ENCODE measurements at regions not wholly inside any gene's neighbourhood (a gene's known extent, or its start where the extent isn't known, plus 50 kb on each side); places are given as distances from the start of the nearest gene placed in this dataset.

GRCh38 chr4:177667687-177668086 is 225.4 kb upstream of the AGA start:
- in situ Hi-C loops (cut with HindIII; ENCODE audit: low sequenced_read_pairs), result no loop called here
- TF ChIP-seq CTCF (IDR thresholded peaks at IDR 0.05; ENCODE audit: low read depth, low read length), result peak; percentile 7
- H3K4me3 ChIP-seq (ENCODE audit: low read depth, low read length), result no peak overlapping the region
- no peak for DNase-seq (ENCODE audit: low read depth, low spot score)

- H3K4me3 ChIP-seq (ENCODE audit: low read depth, low read length), result no peak overlapping the region
- no peak for DNase-seq (ENCODE audit: low read depth, low spot score)
- no peak for TF ChIP-seq CTCF (IDR thresholded peaks at IDR 0.05; ENCODE audit: low read depth, low read length)
- in situ Hi-C loops (cut with HindIII; ENCODE audit: low sequenced_read_pairs), result no loop called here
Measured at GRCh38 chr4:177671387-177671786, 229.2 kb upstream of the AGA start.

DNA sequence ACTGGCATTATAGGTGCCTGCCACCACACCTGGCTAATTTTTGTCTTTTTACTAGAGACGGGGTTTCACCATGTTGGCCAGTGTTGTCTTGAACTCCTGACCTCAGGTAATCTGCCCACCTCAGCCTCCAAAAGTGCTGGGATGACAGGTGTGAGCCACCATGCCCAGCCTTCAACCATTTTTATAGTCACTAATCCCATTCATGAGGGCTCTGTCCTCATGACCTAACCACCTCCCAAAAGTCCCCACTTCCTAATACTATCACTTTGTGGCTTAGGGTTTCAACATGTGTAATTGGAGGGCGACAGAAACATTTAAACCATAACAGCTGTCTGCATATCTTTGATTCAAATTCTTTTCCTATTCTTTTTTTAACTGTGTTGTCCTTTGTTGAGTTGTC is 229.6 kb upstream of the AGA start:
- in situ Hi-C loops (cut with HindIII; ENCODE audit: low sequenced_read_pairs), result no loop called here
- H3K4me3 ChIP-seq (ENCODE audit: low read depth, low read length), result no peak overlapping the region
- no peak for TF ChIP-seq CTCF (IDR thresholded peaks at IDR 0.05; ENCODE audit: low read depth, low read length)
- DNase-seq (ENCODE audit: low read depth, low spot score), result no peak

- TF ChIP-seq CTCF (IDR thresholded peaks at IDR 0.05; ENCODE audit: low read depth, low read length), result no peak
- no peak overlapping the region for H3K4me3 ChIP-seq (ENCODE audit: low read depth, low read length)
- DNase-seq (ENCODE audit: low read depth, low spot score), result no peak
- in situ Hi-C loops (cut with HindIII; ENCODE audit: low sequenced_read_pairs), result no loop called here
Measured at GRCh38 chr4:177673985-177674489, 231.8 kb upstream of the AGA start.

- in situ Hi-C loops (cut with HindIII; ENCODE audit: low sequenced_read_pairs), result no loop called here
- TF ChIP-seq CTCF (IDR thresholded peaks at IDR 0.05; ENCODE audit: low read depth, low read length), result no peak
- DNase-seq (ENCODE audit: low read depth, low spot score), result no peak
- no peak overlapping the region for H3K4me3 ChIP-seq (ENCODE audit: low read depth, low read length)
Measured at GRCh38 chr4:177680308-177680707, 238.1 kb upstream of the AGA start.

DNA sequence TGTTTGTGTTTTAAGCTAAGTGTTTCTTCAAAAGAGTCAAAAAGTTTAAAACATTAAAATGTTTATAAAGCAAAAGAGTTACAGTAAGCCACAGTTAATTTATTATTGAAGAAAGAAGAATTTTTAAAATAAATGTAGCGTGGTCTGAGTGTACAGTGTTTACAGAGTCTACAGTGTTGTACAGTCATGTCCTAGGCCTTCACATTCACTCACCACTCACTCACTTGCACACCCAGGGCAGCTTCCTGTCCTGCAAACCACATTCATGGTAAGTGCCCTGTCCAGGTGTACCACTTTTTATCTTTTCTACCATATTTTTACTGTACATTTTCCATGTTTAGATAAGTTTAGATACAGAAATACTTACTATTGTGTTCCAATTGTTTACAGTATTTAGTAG is 239.7 kb upstream of the AGA start:
- H3K4me3 ChIP-seq (ENCODE audit: low read depth, low read length), result no peak overlapping the region
- TF ChIP-seq CTCF (IDR thresholded peaks at IDR 0.05; ENCODE audit: low read depth, low read length), result no peak
- DNase-seq (ENCODE audit: low read depth, low spot score), result no peak
- in situ Hi-C loops (cut with HindIII; ENCODE audit: low sequenced_read_pairs), result no loop called here

GRCh38 chr4:177687117-177687516 is 244.9 kb upstream of the AGA start:
- H3K4me3 ChIP-seq (ENCODE audit: low read depth, low read length), result no peak overlapping the region
- no peak for TF ChIP-seq CTCF (IDR thresholded peaks at IDR 0.05; ENCODE audit: low read depth, low read length)
- in situ Hi-C loops (cut with HindIII; ENCODE audit: low sequenced_read_pairs), result no loop called here

More at GRCh38 chr4:177687117-177687516, 244.9 kb upstream of the AGA start:
- no peak for DNase-seq (ENCODE audit: low read depth, low spot score)

Data from astrocyte of the spinal cord (primary cell).